ENCODE measurements at regions not wholly inside any gene's neighbourhood (a gene's known extent, or its start where the extent isn't known, plus 50 kb on each side); places are given as distances from the start of the nearest gene placed in this dataset.

DNA sequence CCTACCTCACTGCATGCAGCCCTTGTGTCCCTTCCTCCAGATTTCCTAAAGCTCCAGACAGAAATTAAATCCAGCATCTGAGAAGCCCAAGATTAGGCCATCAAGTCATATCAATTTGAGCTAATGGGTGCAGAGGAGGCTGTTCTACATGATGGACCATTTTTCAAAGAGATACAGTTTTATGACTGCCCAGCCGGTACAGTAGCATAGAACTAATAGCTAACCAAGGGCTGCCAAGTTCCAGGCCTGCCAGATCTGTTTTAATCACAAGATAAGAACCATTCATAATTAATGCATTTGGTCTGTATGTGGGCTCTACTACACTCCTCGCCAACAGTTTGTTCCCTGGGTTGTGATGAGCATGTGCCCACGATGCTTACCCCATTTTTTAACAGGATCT lies 64.9 kb downstream of the PABIR2 start:
- no peaks in the 10 kb centered on the region for H3K4me1 Mint-ChIP-seq
- ATAC-seq, result no peak
- Histone ChIP-seq H3K9me3 (ENCODE audit: control insufficient read depth, insufficient read depth, low read length) (no peaks in the 10 kb centered on the region), H3K36me3 (ENCODE audit: control insufficient read depth, insufficient read depth, low read length) (no peaks in the 10 kb centered on the region), H3K4me3 (ENCODE audit: low read length) (no peak overlapping the region), H3K27ac (ENCODE audit: low read length) (no peak overlapping the region), H3K27me3 (ENCODE audit: control insufficient read depth, insufficient read depth, low read length) (no peaks in the 10 kb centered on the region), H3K4me1 (ENCODE audit: control insufficient read depth, insufficient read depth, low read length) (no peaks in the 10 kb centered on the region)
- intact Hi-C loops (cut with micrococcal nuclease), result no loop called here
- H3K27me3 Mint-ChIP-seq (ENCODE audit: low read depth in 2 of 2), result peaks cover 0 to 23% of the 10 kb centered on the region in 2 donors
- H3K9me3 Mint-ChIP-seq, result no peaks in the 10 kb centered on the region
- no peak for DNase-seq
- WGBS (ENCODE audit: insufficient coverage), result 92% methylated on average over 2 of the region's 3 CpGs
- TF ChIP-seq CTCF (IDR thresholded peaks at IDR 0.05), result no peak
- no peak overlapping the region for H3K4me3 Mint-ChIP-seq
- no peaks in the 10 kb centered on the region for H3K36me3 Mint-ChIP-seq
- no peak overlapping the region for H3K27ac Mint-ChIP-seq

DNA sequence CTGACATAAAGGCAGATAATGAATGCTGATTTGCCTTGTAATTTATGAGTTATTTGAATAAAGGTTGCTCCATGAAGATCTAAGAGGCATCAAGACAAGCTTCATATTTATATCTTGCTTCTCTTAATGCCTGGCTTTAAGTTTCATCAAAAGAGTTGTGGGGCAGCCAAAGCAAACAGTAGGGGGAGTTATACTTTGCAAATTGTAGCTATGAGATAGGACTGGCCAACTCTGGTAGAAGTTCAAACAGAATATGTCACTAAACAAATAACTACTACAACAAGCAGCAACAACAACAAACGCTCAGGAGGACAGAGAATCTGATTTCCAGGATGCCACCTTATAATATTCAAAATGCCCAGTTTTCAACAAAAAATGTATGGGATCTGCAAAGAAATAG lies 69.1 kb upstream of the PLAC1 start:
- TF ChIP-seq CTCF (IDR thresholded peaks at IDR 0.05), result no peak
- no peak for DNase-seq
- no peaks in the 10 kb centered on the region for H3K27me3 ChIP-seq (ENCODE audit: control insufficient read depth, insufficient read depth, low read length)
- Mint-ChIP-seq H3K36me3 (no peaks in the 10 kb centered on the region), H3K4me1 (no peaks in the 10 kb centered on the region), H3K27ac (no peak overlapping the region), H3K4me3 (no peak overlapping the region), H3K9me3 (no peaks in the 10 kb centered on the region), H3K27me3 (ENCODE audit: low read depth in 2 of 2) (peaks cover 0 to 7% of the 10 kb centered on the region in 2 donors)
- H3K4me3 ChIP-seq (ENCODE audit: low read length), result no peak overlapping the region
- H3K36me3 ChIP-seq (ENCODE audit: control insufficient read depth, insufficient read depth, low read length), result no peaks in the 10 kb centered on the region
- H3K27ac ChIP-seq (ENCODE audit: low read length), result no peak overlapping the region
- intact Hi-C loops (cut with micrococcal nuclease), result no loop called here
- H3K9me3 ChIP-seq (ENCODE audit: control insufficient read depth, insufficient read depth, low read length), result no peaks in the 10 kb centered on the region
- ATAC-seq, result no peak
- H3K4me1 ChIP-seq (ENCODE audit: control insufficient read depth, insufficient read depth, low read length), result no peaks in the 10 kb centered on the region
- WGBS (ENCODE audit: insufficient coverage), result no CpG with 5 or more reads among the region's 1 CpG

- Histone ChIP-seq H3K27me3 (ENCODE audit: control insufficient read depth, insufficient read depth, low read length) (no peaks in the 10 kb centered on the region), H3K36me3 (ENCODE audit: control insufficient read depth, insufficient read depth, low read length) (no peaks in the 10 kb centered on the region), H3K4me3 (ENCODE audit: low read length) (no peak overlapping the region), H3K27ac (ENCODE audit: low read length) (no peak overlapping the region), H3K9me3 (ENCODE audit: control insufficient read depth, insufficient read depth, low read length) (no peaks in the 10 kb centered on the region), H3K4me1 (ENCODE audit: control insufficient read depth, insufficient read depth, low read length) (no peaks in the 10 kb centered on the region)
- Mint-ChIP-seq H3K9me3 (no peaks in the 10 kb centered on the region), H3K4me3 (no peak overlapping the region), H3K27ac (no peak overlapping the region), H3K4me1 (no peaks in the 10 kb centered on the region), H3K27me3 (ENCODE audit: low read depth in 2 of 2) (peaks cover 0 to 7% of the 10 kb centered on the region in 2 donors), H3K36me3 (no peaks in the 10 kb centered on the region)
- 87% methylated on average over 3 of the region's 4 CpGs for WGBS (ENCODE audit: insufficient coverage)
- DNase-seq, result no peak
- intact Hi-C loops (cut with micrococcal nuclease), result no loop called here
- no peak for ATAC-seq
- no peak for TF ChIP-seq CTCF (IDR thresholded peaks at IDR 0.05)
Measured at GRCh38 chrX:134725103-134725690, 66.9 kb upstream of the PLAC1 start.

Data from natural killer cell (primary cell).